ENCODE measurements at regions not wholly inside any gene's neighbourhood (a gene's known extent, or its start where the extent isn't known, plus 50 kb on each side); places are given as distances from the start of the nearest gene placed in this dataset.
"Not testable (repeated sequence)": the region's sequence is repeated elsewhere in the genome, so short reads cannot be mapped to it uniquely, and the experiment has no call there.

- DNase-seq (ENCODE audit: low spot score): no peak
These were observed 153.2 kb upstream of the MVB12B start for GRCh38 chr9:126173401-126173800.

GRCh38 chr9:126173929-126174328, 152.7 kb upstream of the MVB12B start:
- no peak for DNase-seq (ENCODE audit: low spot score)

- no peak for DNase-seq (ENCODE audit: low spot score)
These were observed 143.4 kb upstream of the MVB12B start for GRCh38 chr9:126183266-126183665.

- not testable (repeated sequence) for DNase-seq (ENCODE audit: low spot score)
These were observed 135.6 kb upstream of the MVB12B start for GRCh38 chr9:126190994-126191393.

- no peak for DNase-seq (ENCODE audit: low spot score)
These were observed 127.8 kb upstream of the MVB12B start for GRCh38 chr9:126198854-126199253.

- no peak for DNase-seq (ENCODE audit: low spot score)
These were observed 123.3 kb upstream of the MVB12B start for GRCh38 chr9:126203313-126203712.

GRCh38 chr9:126204197-126204596, 122.4 kb upstream of the MVB12B start:
- DNase-seq (ENCODE audit: low spot score): no peak

GRCh38 chr9:126204708-126205225, 121.9 kb upstream of the MVB12B start:
- no peak for DNase-seq (ENCODE audit: low spot score)

- no peak for DNase-seq (ENCODE audit: low spot score)
These were observed 121.4 kb upstream of the MVB12B start for GRCh38 chr9:126205265-126205664.

GRCh38 chr9:126205845-126206498, 120.7 kb upstream of the MVB12B start:
- no peak for DNase-seq (ENCODE audit: low spot score)

GRCh38 chr9:126207256-126207655, 119.4 kb upstream of the MVB12B start:
- DNase-seq (ENCODE audit: low spot score): no peak

- no peak for DNase-seq (ENCODE audit: low spot score)
These were observed 118.3 kb upstream of the MVB12B start for GRCh38 chr9:126208216-126208758.

- DNase-seq (ENCODE audit: low spot score): no peak
These were observed 115.1 kb upstream of the MVB12B start for GRCh38 chr9:126211441-126212074.

GRCh38 chr9:126215486-126215885, 111.1 kb upstream of the MVB12B start:
- no peak for DNase-seq (ENCODE audit: low spot score)

- DNase-seq (ENCODE audit: low spot score): no peak
These were observed 109.8 kb upstream of the MVB12B start for GRCh38 chr9:126216826-126217225.

- no peak for DNase-seq (ENCODE audit: low spot score)
These were observed 109.4 kb upstream of the MVB12B start for GRCh38 chr9:126217250-126217653.

- DNase-seq (ENCODE audit: low spot score): no peak
These were observed 108.8 kb upstream of the MVB12B start for GRCh38 chr9:126217797-126218196.

- no peak for DNase-seq (ENCODE audit: low spot score)
These were observed 108.1 kb upstream of the MVB12B start for GRCh38 chr9:126218359-126219125.

- no peak for DNase-seq (ENCODE audit: low spot score)
These were observed 107.5 kb upstream of the MVB12B start for GRCh38 chr9:126219166-126219565.

- no peak for DNase-seq (ENCODE audit: low spot score)
These were observed 107.0 kb upstream of the MVB12B start for GRCh38 chr9:126219648-126220063.

- DNase-seq (ENCODE audit: low spot score): no peak
These were observed 105.1 kb upstream of the MVB12B start for GRCh38 chr9:126221480-126221879.

GRCh38 chr9:126222363-126222834, 104.2 kb upstream of the MVB12B start:
- DNase-seq (ENCODE audit: low spot score): no peak

Measured in CD4-positive, alpha-beta T cell treated with Interleukin-2 at 100 ng/mL for 4 hours (primary cell).